Left ventricle myocardium inferior (tissue), 1 donor: ENCODE measurements at regions not wholly inside any gene's neighbourhood (a gene's known extent, or its start where the extent isn't known, plus 50 kb on each side); places are given as distances from the start of the nearest gene placed in this dataset.

Experiments
- DNase-seq: peaks from one replicate; pipeline ENCODE4 v3.0.0-alpha.2; 2020
- H3K27ac ChIP-seq: fragments of 200-600 bp; replicated peaks from 2 replicates; pipeline ENCODE4 v1.8.0; 2021
- H3K27me3 ChIP-seq: fragments of 200-600 bp; 2 replicates; pipeline ENCODE4 v1.8.0; 2021; ENCODE audit warnings: low read depth
- H3K36me3 ChIP-seq: fragments of 200-600 bp; 2 replicates; pipeline ENCODE4 v1.8.0; 2021
- H3K4me1 ChIP-seq: fragments of 200-600 bp; 2 replicates; pipeline ENCODE4 v1.8.0; 2021
- H3K4me3 ChIP-seq: fragments of 200-600 bp; 2 replicates; pipeline ENCODE4 v1.8.0; 2021; ENCODE audit warnings: mild to moderate bottlenecking, moderate library complexity
- H3K9me3 ChIP-seq: fragments of 200-600 bp; replicated peaks from 2 replicates; pipeline ENCODE4 v1.8.0; 2021
- CTCF ChIP-seq: fragments of 200-600 bp; IDR thresholded peaks from 2 replicates; pipeline ENCODE4 v1.8.0; 2021; ENCODE audit warnings: antibody characterized with exemption, mild to moderate bottlenecking, borderline replicate concordance
- intact Hi-C: fragments of 100-400 bp; cut with micrococcal nuclease; formaldehyde crosslinking; loops from one replicate; pipeline ENCODE4 v1.11.0; 2022
- donor health status: DM: no; HTN: yes; CAD: no; lungs with severe emphysema.

DNA sequence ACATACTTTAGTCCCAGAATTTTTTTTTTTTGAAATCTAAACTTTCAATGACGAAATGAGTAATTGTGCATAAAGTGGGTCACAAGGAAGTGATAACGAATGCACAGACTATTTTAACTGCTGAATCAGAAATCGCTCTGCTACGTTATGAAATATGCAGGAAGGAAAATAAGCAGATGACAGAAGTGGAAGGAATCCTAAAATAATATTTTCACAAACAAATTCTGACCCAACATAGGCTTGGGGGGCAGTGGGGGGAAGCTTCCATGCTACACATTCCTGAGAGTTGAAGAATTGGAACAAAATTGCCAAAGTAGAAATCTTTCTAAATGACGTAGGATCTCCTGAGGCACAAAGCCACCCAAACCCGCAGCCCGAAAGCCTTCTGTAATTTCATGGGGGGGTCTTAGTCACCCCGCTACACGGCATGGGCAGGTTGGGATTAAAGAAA is 89.6 kb downstream of the ARF6 start:
- Histone ChIP-seq H3K4me3 (peak overlapping the region; percentile 38), H3K27ac (peak overlapping the region; percentile 56)
- DNase-seq: no peak

DNA sequence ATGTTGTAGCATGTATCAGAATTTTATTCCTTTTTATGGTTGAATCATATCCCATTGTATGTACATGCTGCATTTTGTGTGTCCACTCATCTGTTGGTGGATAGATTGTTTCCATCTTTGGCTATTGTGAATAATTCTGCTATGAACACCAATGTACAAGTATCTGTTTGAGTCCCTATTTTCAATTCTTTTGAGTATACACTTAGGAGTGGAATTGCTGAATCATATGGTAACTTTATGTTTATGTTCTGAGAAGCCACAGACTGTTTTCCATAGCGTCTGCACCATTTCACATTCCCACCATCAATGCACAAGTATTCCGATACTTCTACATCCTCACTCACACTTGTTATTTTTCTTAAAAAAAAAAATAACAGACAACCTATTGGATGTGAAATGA is 91.5 kb downstream of the ARF6 start:
- no peak for TF ChIP-seq CTCF
- Histone ChIP-seq H3K27ac (no peak overlapping the region), H3K36me3 (no peaks in the 10 kb centered on the region), H3K4me1 (peaks cover 15% of the 10 kb centered on the region), H3K27me3 (no peaks in the 10 kb centered on the region), H3K4me3 (no peak overlapping the region), H3K9me3 (no peaks in the 10 kb centered on the region)
- DNase-seq: no peak
- intact Hi-C loops: no loop called here

More for the DNA sequence above, 89.6 kb downstream of the ARF6 start:
- intact Hi-C loops: no loop called here
- Histone ChIP-seq H3K27me3 (no peaks in the 10 kb centered on the region), H3K9me3 (no peaks in the 10 kb centered on the region), H3K4me1 (peaks cover 5% of the 10 kb centered on the region), H3K36me3 (no peaks in the 10 kb centered on the region)
- no peak for TF ChIP-seq CTCF

DNA sequence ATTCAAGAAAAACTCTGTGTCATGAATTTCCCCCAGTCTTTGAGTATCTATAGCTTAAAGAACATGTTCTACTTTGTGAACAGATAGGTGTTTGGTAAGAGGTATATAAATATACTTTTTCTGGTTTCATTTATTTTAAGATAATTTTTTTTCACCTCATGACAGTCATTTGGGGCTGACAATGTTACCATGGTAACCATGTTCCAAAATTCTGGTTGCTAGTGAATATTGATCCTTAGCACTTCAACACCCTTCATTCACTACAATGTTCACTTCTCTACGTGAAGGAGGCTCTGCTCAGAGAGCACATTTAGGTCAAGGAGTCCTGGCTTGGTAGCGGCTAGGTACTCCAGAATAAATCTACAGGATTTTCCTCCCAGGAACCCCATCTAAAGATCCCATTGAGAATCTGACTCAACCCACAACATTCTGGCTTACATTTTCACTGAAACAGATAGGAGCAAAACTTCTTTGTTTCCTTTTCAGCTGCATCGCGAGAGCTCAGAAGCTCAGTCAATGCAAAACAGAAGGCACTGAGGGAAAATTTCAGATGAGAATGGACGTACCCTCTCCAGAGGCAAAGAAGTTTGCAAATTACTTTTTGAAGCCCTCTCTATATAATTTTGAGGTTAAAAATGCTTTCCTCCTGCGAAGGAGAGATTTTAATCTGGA is 93.6 kb downstream of the ARF6 start:
- H3K27ac ChIP-seq: peak overlapping the region; percentile 31
- no peak for DNase-seq
- no peaks in the 10 kb centered on the region for H3K9me3 ChIP-seq
- no peak for TF ChIP-seq CTCF
- no peaks in the 10 kb centered on the region for H3K27me3 ChIP-seq
- intact Hi-C loops: no loop called here
- no peaks in the 10 kb centered on the region for H3K36me3 ChIP-seq
- peaks cover 15% of the 10 kb centered on the region for H3K4me1 ChIP-seq
- no peak overlapping the region for H3K4me3 ChIP-seq

- Histone ChIP-seq H3K27ac (no peak overlapping the region), H3K9me3 (no peaks in the 10 kb centered on the region), H3K27me3 (no peaks in the 10 kb centered on the region), H3K4me3 (no peak overlapping the region), H3K4me1 (peaks cover 13% of the 10 kb centered on the region), H3K36me3 (no peaks in the 10 kb centered on the region)
- DNase-seq: no peak
- intact Hi-C loops: no loop called here
- no peak for TF ChIP-seq CTCF
Observed at GRCh38 chr14:49988080-49988990, 95.5 kb downstream of the ARF6 start.

DNA sequence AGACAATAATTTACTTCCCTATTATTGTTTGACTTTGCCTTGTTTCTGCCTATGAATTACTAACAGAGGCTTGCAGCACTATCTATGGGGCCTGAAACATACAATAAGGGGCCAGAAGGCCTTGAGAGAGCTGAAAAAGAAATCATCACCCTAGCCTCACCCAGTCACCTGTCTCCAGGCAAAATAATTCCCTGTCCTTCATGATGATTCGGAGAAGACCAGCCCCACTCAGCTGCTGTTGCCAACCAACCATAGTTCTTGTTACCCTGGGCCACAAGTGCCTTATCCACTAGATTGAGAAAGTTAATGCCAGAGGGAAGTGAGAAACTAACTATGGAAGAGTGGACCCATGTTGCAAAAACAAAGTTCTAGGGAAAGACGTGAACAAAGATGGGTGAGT is 97.1 kb downstream of the ARF6 start:
- H3K27me3 ChIP-seq: no peaks in the 10 kb centered on the region
- intact Hi-C loops: no loop called here
- H3K4me3 ChIP-seq: no peak overlapping the region
- no peak for DNase-seq
- no peaks in the 10 kb centered on the region for H3K9me3 ChIP-seq
- H3K4me1 ChIP-seq: peaks cover 13% of the 10 kb centered on the region
- no peak for TF ChIP-seq CTCF
- H3K36me3 ChIP-seq: no peaks in the 10 kb centered on the region
- no peak overlapping the region for H3K27ac ChIP-seq
